Bronchial epithelial cell (primary cell): ENCODE measurements at regions not wholly inside any gene's neighbourhood (a gene's known extent, or its start where the extent isn't known, plus 50 kb on each side); places are given as distances from the start of the nearest gene placed in this dataset.

Experiments used
- DNase-seq: peaks from one replicate; pipeline ENCODE4 v3.0.0-alpha.2; 2010; ENCODE audit warnings: low read depth
- FAIRE-seq: peaks from 2 replicates; lab custom pipeline; 2011; peaks lifted over from hg19 to GRCh38; lab: Jason Lieb, UNC
- H3K27me3 ChIP-seq: 2 replicates; pipeline ENCODE4 v1.5.1; 2011; ENCODE audit warnings: low read length; ENCODE audit not compliant: control insufficient read depth, insufficient read depth
- H3K36me3 ChIP-seq: 2 replicates; pipeline ENCODE4 v1.5.1; 2011; ENCODE audit warnings: low read length; ENCODE audit not compliant: control insufficient read depth, insufficient read depth
- H3K4me3 ChIP-seq: 2 replicates; pipeline ENCODE4 v1.5.1; 2011; ENCODE audit warnings: mild to moderate bottlenecking, low read depth, low read length, control low read depth
- TF ChIP-seq, protein P1 (sequence below): IDR thresholded peaks from 2 replicates; pipeline ENCODE4 v1.5.1; 2011; ENCODE audit warnings: mild to moderate bottlenecking, moderate library complexity, low read length, control low read depth, inconsistent platforms; ENCODE audit not compliant: insufficient read depth, severe bottlenecking

- H3K27me3 ChIP-seq = no peaks in the 10 kb centered on the region
- H3K4me3 ChIP-seq = no peak overlapping the region
- no peaks in the 10 kb centered on the region for H3K36me3 ChIP-seq
- DNase-seq = peak; percentile 80
- TF ChIP-seq, protein P1, sequence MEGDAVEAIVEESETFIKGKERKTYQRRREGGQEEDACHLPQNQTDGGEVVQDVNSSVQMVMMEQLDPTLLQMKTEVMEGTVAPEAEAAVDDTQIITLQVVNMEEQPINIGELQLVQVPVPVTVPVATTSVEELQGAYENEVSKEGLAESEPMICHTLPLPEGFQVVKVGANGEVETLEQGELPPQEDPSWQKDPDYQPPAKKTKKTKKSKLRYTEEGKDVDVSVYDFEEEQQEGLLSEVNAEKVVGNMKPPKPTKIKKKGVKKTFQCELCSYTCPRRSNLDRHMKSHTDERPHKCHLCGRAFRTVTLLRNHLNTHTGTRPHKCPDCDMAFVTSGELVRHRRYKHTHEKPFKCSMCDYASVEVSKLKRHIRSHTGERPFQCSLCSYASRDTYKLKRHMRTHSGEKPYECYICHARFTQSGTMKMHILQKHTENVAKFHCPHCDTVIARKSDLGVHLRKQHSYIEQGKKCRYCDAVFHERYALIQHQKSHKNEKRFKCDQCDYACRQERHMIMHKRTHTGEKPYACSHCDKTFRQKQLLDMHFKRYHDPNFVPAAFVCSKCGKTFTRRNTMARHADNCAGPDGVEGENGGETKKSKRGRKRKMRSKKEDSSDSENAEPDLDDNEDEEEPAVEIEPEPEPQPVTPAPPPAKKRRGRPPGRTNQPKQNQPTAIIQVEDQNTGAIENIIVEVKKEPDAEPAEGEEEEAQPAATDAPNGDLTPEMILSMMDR = no peak
- FAIRE-seq = no peak
Observed at GRCh38 chr4:111512081-111512783, 633.0 kb upstream of the FAM241A start.

GRCh38 chr4:111519683-111520082 is 625.6 kb upstream of the FAM241A start:
- no peaks in the 10 kb centered on the region for H3K27me3 ChIP-seq
- no peaks in the 10 kb centered on the region for H3K36me3 ChIP-seq
- no peak overlapping the region for H3K4me3 ChIP-seq
- no peak for DNase-seq
- FAIRE-seq = no peak
- TF ChIP-seq, protein P1 = no peak

DNA sequence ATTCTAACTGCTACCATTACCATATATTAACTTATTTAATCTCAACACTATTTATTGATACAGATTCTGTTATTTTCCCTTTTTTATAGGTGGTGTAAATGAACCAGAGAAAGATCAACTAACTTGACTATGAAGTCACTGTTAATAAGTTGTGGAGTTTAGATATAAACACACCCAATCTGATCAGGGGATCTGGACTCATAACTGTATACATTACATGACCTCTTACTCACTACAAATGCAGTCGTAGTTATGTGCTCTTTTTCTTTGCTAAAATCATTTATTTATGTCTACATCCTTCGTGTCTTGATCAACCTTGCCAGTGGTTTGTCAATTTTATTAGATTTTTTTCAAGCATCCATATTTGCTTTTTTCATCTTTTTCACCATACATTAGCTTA is 614.8 kb upstream of the FAM241A start:
- Histone ChIP-seq H3K4me3 (no peak overlapping the region), H3K27me3 (no peaks in the 10 kb centered on the region), H3K36me3 (no peaks in the 10 kb centered on the region)
- DNase-seq (no peak), FAIRE-seq (no peak)
- TF ChIP-seq, protein P1 = no peak

GRCh38 chr4:111535792-111536191 is 609.5 kb upstream of the FAM241A start:
- FAIRE-seq (no peak), DNase-seq (no peak)
- H3K36me3 ChIP-seq = no peaks in the 10 kb centered on the region
- H3K27me3 ChIP-seq = no peaks in the 10 kb centered on the region
- TF ChIP-seq, protein P1 = no peak
- no peak overlapping the region for H3K4me3 ChIP-seq

- FAIRE-seq = no peak
- no peaks in the 10 kb centered on the region for H3K27me3 ChIP-seq
Observed at GRCh38 chr4:111537165-111537564, 608.1 kb upstream of the FAM241A start.

More at GRCh38 chr4:111537165-111537564, 608.1 kb upstream of the FAM241A start:
- DNase-seq = no peak
- no peak overlapping the region for H3K4me3 ChIP-seq
- TF ChIP-seq, protein P1 = no peak
- H3K36me3 ChIP-seq = no peaks in the 10 kb centered on the region
